ENCODE measurements at regions not wholly inside any gene's neighbourhood (a gene's known extent, or its start where the extent isn't known, plus 50 kb on each side); places are given as distances from the start of the nearest gene placed in this dataset.

DNA sequence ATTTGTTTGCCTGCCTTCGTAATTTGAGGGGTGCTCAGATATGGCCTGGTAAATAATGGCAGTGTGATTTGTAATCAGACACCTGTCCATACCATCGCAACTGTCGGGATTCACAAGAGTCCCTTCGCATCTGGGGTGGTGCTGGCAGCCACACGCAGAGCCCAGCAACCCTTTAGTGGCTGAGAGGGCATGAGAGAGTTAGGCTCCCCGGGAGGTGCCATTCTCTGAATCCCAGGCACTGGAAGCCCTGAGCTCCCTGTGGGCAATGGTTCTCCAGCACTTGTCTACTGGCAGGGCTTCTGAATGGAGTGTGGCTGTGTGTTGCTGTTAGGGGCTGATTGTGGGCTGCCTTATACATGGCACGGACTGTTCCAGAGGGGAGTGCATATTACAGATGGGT lies 230.1 kb downstream of the EBLN2 start:
- H3K27ac Mint-ChIP-seq, result no peak overlapping the region
- TF ChIP-seq, protein P1, sequence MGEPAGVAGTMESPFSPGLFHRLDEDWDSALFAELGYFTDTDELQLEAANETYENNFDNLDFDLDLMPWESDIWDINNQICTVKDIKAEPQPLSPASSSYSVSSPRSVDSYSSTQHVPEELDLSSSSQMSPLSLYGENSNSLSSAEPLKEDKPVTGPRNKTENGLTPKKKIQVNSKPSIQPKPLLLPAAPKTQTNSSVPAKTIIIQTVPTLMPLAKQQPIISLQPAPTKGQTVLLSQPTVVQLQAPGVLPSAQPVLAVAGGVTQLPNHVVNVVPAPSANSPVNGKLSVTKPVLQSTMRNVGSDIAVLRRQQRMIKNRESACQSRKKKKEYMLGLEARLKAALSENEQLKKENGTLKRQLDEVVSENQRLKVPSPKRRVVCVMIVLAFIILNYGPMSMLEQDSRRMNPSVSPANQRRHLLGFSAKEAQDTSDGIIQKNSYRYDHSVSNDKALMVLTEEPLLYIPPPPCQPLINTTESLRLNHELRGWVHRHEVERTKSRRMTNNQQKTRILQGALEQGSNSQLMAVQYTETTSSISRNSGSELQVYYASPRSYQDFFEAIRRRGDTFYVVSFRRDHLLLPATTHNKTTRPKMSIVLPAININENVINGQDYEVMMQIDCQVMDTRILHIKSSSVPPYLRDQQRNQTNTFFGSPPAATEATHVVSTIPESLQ (CRISPR knock-in tag; IDR thresholded peaks at IDR 0.05), result no peak
- TF ChIP-seq, protein P2, sequence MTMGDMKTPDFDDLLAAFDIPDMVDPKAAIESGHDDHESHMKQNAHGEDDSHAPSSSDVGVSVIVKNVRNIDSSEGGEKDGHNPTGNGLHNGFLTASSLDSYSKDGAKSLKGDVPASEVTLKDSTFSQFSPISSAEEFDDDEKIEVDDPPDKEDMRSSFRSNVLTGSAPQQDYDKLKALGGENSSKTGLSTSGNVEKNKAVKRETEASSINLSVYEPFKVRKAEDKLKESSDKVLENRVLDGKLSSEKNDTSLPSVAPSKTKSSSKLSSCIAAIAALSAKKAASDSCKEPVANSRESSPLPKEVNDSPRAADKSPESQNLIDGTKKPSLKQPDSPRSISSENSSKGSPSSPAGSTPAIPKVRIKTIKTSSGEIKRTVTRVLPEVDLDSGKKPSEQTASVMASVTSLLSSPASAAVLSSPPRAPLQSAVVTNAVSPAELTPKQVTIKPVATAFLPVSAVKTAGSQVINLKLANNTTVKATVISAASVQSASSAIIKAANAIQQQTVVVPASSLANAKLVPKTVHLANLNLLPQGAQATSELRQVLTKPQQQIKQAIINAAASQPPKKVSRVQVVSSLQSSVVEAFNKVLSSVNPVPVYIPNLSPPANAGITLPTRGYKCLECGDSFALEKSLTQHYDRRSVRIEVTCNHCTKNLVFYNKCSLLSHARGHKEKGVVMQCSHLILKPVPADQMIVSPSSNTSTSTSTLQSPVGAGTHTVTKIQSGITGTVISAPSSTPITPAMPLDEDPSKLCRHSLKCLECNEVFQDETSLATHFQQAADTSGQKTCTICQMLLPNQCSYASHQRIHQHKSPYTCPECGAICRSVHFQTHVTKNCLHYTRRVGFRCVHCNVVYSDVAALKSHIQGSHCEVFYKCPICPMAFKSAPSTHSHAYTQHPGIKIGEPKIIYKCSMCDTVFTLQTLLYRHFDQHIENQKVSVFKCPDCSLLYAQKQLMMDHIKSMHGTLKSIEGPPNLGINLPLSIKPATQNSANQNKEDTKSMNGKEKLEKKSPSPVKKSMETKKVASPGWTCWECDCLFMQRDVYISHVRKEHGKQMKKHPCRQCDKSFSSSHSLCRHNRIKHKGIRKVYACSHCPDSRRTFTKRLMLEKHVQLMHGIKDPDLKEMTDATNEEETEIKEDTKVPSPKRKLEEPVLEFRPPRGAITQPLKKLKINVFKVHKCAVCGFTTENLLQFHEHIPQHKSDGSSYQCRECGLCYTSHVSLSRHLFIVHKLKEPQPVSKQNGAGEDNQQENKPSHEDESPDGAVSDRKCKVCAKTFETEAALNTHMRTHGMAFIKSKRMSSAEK (CRISPR knock-in tag; IDR thresholded peaks at IDR 0.05; ENCODE audit: borderline replicate concordance), result no peak
- TF ChIP-seq ZNF423 (CRISPR knock-in tag; IDR thresholded peaks at IDR 0.05), result no peak
- TF ChIP-seq, protein P3, sequence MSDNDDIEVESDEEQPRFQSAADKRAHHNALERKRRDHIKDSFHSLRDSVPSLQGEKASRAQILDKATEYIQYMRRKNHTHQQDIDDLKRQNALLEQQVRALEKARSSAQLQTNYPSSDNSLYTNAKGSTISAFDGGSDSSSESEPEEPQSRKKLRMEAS (CRISPR knock-in tag; IDR thresholded peaks at IDR 0.05), result no peak
- no peak for TF ChIP-seq FOXJ3 (CRISPR knock-in tag; IDR thresholded peaks at IDR 0.05; ENCODE audit: borderline replicate concordance)
- TF ChIP-seq MXD4 (CRISPR knock-in tag; IDR thresholded peaks at IDR 0.05; ENCODE audit: borderline replicate concordance), result no peak
- no peak for TF ChIP-seq ZNF138 (CRISPR knock-in tag; conservative IDR thresholded peaks at IDR 0.05)
- no peak for TF ChIP-seq PRRX2 (CRISPR knock-in tag; IDR thresholded peaks at IDR 0.05)
- TF ChIP-seq ZNF263 (CRISPR knock-in tag; IDR thresholded peaks at IDR 0.05; ENCODE audit: low read depth), result no peak
- no peak for TF ChIP-seq ZBTB21 (CRISPR knock-in tag; IDR thresholded peaks at IDR 0.05; ENCODE audit: borderline replicate concordance)
- no peak for TF ChIP-seq NR1H2 (CRISPR knock-in tag; IDR thresholded peaks at IDR 0.05)
- TF ChIP-seq ELF4 (CRISPR knock-in tag; IDR thresholded peaks at IDR 0.05; ENCODE audit: low read depth), result no peak
- TF ChIP-seq, protein P4, sequence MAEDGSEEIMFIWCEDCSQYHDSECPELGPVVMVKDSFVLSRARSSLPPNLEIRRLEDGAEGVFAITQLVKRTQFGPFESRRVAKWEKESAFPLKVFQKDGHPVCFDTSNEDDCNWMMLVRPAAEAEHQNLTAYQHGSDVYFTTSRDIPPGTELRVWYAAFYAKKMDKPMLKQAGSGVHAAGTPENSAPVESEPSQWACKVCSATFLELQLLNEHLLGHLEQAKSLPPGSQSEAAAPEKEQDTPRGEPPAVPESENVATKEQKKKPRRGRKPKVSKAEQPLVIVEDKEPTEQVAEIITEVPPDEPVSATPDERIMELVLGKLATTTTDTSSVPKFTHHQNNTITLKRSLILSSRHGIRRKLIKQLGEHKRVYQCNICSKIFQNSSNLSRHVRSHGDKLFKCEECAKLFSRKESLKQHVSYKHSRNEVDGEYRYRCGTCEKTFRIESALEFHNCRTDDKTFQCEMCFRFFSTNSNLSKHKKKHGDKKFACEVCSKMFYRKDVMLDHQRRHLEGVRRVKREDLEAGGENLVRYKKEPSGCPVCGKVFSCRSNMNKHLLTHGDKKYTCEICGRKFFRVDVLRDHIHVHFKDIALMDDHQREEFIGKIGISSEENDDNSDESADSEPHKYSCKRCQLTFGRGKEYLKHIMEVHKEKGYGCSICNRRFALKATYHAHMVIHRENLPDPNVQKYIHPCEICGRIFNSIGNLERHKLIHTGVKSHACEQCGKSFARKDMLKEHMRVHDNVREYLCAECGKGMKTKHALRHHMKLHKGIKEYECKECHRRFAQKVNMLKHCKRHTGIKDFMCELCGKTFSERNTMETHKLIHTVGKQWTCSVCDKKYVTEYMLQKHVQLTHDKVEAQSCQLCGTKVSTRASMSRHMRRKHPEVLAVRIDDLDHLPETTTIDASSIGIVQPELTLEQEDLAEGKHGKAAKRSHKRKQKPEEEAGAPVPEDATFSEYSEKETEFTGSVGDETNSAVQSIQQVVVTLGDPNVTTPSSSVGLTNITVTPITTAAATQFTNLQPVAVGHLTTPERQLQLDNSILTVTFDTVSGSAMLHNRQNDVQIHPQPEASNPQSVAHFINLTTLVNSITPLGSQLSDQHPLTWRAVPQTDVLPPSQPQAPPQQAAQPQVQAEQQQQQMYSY (CRISPR knock-in tag; IDR thresholded peaks at IDR 0.05), result no peak
- TF ChIP-seq ESRRA (CRISPR knock-in tag; IDR thresholded peaks at IDR 0.05; ENCODE audit: borderline replicate concordance), result no peak
- no peak for TF ChIP-seq CREM (CRISPR knock-in tag; IDR thresholded peaks at IDR 0.05)
- TF ChIP-seq, protein P5, sequence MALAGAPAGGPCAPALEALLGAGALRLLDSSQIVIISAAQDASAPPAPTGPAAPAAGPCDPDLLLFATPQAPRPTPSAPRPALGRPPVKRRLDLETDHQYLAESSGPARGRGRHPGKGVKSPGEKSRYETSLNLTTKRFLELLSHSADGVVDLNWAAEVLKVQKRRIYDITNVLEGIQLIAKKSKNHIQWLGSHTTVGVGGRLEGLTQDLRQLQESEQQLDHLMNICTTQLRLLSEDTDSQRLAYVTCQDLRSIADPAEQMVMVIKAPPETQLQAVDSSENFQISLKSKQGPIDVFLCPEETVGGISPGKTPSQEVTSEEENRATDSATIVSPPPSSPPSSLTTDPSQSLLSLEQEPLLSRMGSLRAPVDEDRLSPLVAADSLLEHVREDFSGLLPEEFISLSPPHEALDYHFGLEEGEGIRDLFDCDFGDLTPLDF (CRISPR knock-in tag; IDR thresholded peaks at IDR 0.05), result no peak
- no peak for TF ChIP-seq OVOL2 (CRISPR knock-in tag; IDR thresholded peaks at IDR 0.05; ENCODE audit: borderline replicate concordance)
- no peak for TF ChIP-seq IRF2 (CRISPR knock-in tag; IDR thresholded peaks at IDR 0.05; ENCODE audit: borderline replicate concordance, low read depth)
- no peak for TF ChIP-seq ZNF219 (CRISPR knock-in tag; IDR thresholded peaks at IDR 0.05; ENCODE audit: borderline replicate concordance)
- no peak for TF ChIP-seq TP53 (CRISPR knock-in tag; IDR thresholded peaks at IDR 0.05)
- no peaks in the 10 kb centered on the region for H3K36me3 Mint-ChIP-seq
- H3K9me3 Mint-ChIP-seq, result no peaks in the 10 kb centered on the region
- no peak overlapping the region for H3K4me3 Mint-ChIP-seq
- peak; percentile 17 for DNase-seq (ENCODE audit: low spot score)
- ChIA-PET POLR2A (no interaction called here), CTCF (interaction anchor here (0.9 to 1.3 kb wide), 2 partner anchors 100 to 217 kb away, joined by 4 to 5 read pairs; no protein-coding TSS in a partner anchor)
- H3K4me1 Mint-ChIP-seq, result peaks cover 22% of the 10 kb centered on the region
- no peak for ATAC-seq
- no peaks in the 10 kb centered on the region for H3K27me3 Mint-ChIP-seq (ENCODE audit: low read depth)

Measured in WTC11 (cell line).